Aorta (tissue), 5 donors: ENCODE measurements at regions not wholly inside any gene's neighbourhood (a gene's known extent, or its start where the extent isn't known, plus 50 kb on each side); places are given as distances from the start of the nearest gene placed in this dataset.
"Not testable (repeated sequence)": the region's sequence is repeated elsewhere in the genome, so short reads cannot be mapped to it uniquely, and the experiment has no call there.

Experiments used
- ATAC-seq: fragments of 200-7000 bp; cut with Tn5 transposase; one replicate; pipeline ENCODE4 v1.9.1; 2022; ENCODE audit warnings: moderate library complexity; ENCODE audit not compliant: low FRiP score
- DNase-seq, 2 donors: peaks; one replicate each; pipeline ENCODE4 v3.0.0-alpha.2; 2020
- H3K27ac ChIP-seq, 2 donors: one replicate each; pipeline ENCODE4 v1.5.1; 2013; ENCODE audit warnings: low read length in 2 of 2, mild to moderate bottlenecking in 2 of 2, moderate library complexity in 2 of 2, control low read depth in 1 of 2, inconsistent platforms in 1 of 2, low read depth in 1 of 2
- H3K27me3 ChIP-seq, 2 donors: one replicate each; pipeline ENCODE4 v1.6.1; 2013; ENCODE audit warnings: control low read depth in 1 of 2, low read length in 1 of 2, mild to moderate bottlenecking in 1 of 2, moderate library complexity in 1 of 2; ENCODE audit not compliant: insufficient read depth in 2 of 2, control insufficient read depth in 1 of 2
- H3K36me3 ChIP-seq, 2 donors: one replicate each; pipeline ENCODE4 v1.6.1; 2013; ENCODE audit warnings: control low read depth in 1 of 2, low read length in 1 of 2, mild to moderate bottlenecking in 1 of 2; ENCODE audit not compliant: insufficient read depth in 2 of 2, control insufficient read depth in 1 of 2
- H3K4me1 ChIP-seq, 2 donors: one replicate each; pipeline ENCODE4 v1.6.1; 2013; ENCODE audit warnings: low read length in 2 of 2, control low read depth in 1 of 2, mild to moderate bottlenecking in 1 of 2, moderate library complexity in 1 of 2; ENCODE audit not compliant: insufficient read depth in 2 of 2, control insufficient read depth in 1 of 2
- H3K4me3 ChIP-seq, 2 donors: one replicate each; pipeline ENCODE4 v1.5.1; 2013; ENCODE audit warnings: low read length in 2 of 2, control low read depth in 1 of 2, mild to moderate bottlenecking in 1 of 2
- H3K9me3 ChIP-seq: one replicate; pipeline ENCODE4 v1.6.1; 2013; ENCODE audit warnings: mild to moderate bottlenecking, low read length; ENCODE audit not compliant: control insufficient read depth
- WGBS, 2 donors: extraction: QIAGEN DNeasy Blood & Tissue Kit; methylation state at CpG; one replicate each; pipeline ENCODE4 v1.1.7; 2013; 5-methylcytosine and 5-hydroxymethylcytosine counted together
- intact Hi-C, 2 donors: fragments of 100-400 bp; cut with DNase I; formaldehyde crosslinking; loops; one replicate each; pipeline versions ENCODE4 v1.14.2 to v1.15.0; 2022
- donor health status: healthy with polysubstance abuse.
- donor health status: Bipolar disorder and iron deficiency.
- donor health status: DM: no; HTN: no; CAD: no.
- donor health status: DM: no; HTN: no; CAD: no.
- donor health status: DM: yes; HTN: yes; CAD: no.

DNA sequence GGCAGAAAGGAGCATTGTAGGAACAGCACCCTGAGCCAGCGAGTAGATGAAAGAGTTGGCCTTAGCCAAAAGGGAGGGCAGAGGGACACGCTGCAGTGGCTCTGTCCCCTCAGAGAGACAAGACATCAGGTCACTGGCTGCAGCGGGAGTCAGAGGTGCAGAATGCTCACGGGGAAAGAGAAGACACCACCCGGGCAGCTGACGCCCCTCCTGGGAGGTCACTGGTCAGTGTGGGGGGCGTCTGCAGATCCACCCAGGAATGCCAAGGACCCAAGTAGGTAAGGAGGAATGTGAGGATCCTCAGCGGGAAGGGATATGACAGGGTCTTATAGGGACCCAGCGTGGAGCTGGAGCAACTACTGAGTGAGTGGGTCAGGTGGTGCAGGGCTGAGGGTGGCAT, 923.9 kb downstream of the TUBA3C start:
- not testable (repeated sequence) for H3K27me3 ChIP-seq
- WGBS, 2 donors: 67 to 76% methylated on average over 8 to 9 of the region's 9 CpGs

GRCh38 chr13:18252848-18253247, 928.8 kb downstream of the TUBA3C start:
- H3K4me3 ChIP-seq, intact Hi-C loops, H3K27me3 ChIP-seq, H3K27ac ChIP-seq, H3K36me3 ChIP-seq, DNase-seq, H3K9me3 ChIP-seq, ATAC-seq, H3K4me1 ChIP-seq: not testable (repeated sequence)
- WGBS, 2 donors: 80 to 84% methylated on average over 10 to 12 of the region's 12 CpGs

More for the DNA sequence above, 923.9 kb downstream of the TUBA3C start:
- H3K36me3 ChIP-seq, DNase-seq, ATAC-seq, H3K9me3 ChIP-seq, intact Hi-C loops, H3K4me1 ChIP-seq, H3K27ac ChIP-seq, H3K4me3 ChIP-seq: not testable (repeated sequence)

DNA sequence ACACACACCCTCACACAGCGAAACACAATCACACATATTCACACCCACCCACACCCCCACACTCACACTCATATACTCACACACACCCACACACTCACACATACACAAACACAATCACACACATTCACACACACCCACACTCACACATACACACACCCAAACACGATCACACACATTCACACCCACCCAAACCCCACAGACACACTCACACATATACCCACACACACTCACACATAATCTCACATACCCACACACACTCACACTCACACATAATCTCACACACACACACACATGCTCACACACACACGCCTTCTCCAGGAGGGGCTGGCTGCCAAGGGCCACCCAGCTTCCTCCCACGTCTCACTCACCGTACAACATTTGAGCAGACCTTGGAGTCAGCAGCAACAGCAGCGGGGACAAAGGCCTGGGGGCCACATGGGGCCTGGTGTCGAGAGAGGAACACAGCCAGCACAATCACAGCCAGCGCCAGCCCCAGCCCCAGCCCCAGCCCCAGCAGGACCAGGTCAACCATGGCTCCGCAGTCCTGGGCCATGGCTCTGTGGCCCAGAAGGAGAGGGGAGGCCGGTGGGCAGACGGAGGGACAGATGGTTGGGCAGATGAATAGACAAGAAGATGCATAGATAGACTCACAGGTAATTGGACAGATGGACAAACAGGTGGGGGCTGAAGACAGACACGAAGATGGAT, 932.9 kb downstream of the TUBA3C start:
- DNase-seq, H3K9me3 ChIP-seq, ATAC-seq, H3K27me3 ChIP-seq, H3K4me3 ChIP-seq, H3K36me3 ChIP-seq, H3K4me1 ChIP-seq, H3K27ac ChIP-seq, intact Hi-C loops: not testable (repeated sequence)
- WGBS, 2 donors: 84 to 85% methylated on average over 12 of the region's 12 CpGs

GRCh38 chr13:18240086-18240485, 941.5 kb downstream of the TUBA3C start:
- H3K36me3 ChIP-seq, DNase-seq, H3K27ac ChIP-seq, H3K4me3 ChIP-seq, ATAC-seq, H3K4me1 ChIP-seq, intact Hi-C loops, H3K9me3 ChIP-seq, H3K27me3 ChIP-seq: not testable (repeated sequence)
- WGBS, 2 donors: 63 to 78% methylated on average over 2 to 3 of the region's 3 CpGs

DNA sequence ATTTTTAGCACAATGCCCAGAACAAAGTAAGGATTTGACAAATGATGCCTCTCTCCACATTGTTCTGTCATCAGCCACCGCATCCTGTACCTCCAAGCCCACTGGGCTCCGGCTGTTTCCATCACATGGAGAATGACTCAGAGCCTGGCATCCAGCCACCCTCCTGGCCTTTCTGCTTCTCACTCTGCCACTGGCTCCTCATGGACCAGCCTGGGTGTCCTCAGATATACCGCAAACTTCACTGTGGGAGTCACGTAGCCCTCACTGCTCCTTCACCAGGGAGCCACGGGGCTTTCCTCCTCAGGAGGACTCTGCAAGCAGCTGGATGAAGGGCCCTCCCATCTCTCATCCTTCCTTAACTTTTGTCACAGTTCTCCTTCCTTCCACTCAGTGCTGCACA, 943.0 kb downstream of the TUBA3C start:
- H3K27ac ChIP-seq, H3K27me3 ChIP-seq, H3K9me3 ChIP-seq, H3K4me1 ChIP-seq, ATAC-seq, intact Hi-C loops, H3K36me3 ChIP-seq, H3K4me3 ChIP-seq, DNase-seq: not testable (repeated sequence)
- WGBS, 2 donors: 61 to 66% methylated on average over 5 of the region's 5 CpGs

DNA sequence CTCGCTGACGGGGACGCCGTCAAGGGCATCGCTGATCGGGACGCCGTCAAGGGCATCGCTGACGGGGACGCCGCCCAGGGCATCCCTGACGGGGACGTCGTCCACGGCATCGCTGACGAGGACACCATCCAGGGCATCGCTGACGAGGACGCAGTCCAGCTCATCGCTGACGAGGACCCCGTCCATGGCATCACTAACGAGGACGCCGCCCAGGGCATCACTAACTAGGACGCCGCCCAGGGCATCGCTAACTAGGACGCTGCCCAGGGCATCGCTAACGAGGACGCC, 945.2 kb downstream of the TUBA3C start:
- 94 to 95% methylated on average over 34 of the region's 34 CpGs for WGBS, 2 donors
- ATAC-seq (peak; percentile 56), DNase-seq (no peak)
- intact Hi-C loops: no loop called here
- Histone ChIP-seq H3K27ac (no peak overlapping the region), H3K27me3 (no peaks in the 10 kb centered on the region), H3K4me1 (no peaks in the 10 kb centered on the region), H3K4me3 (no peak overlapping the region), H3K9me3 (no peaks in the 10 kb centered on the region), H3K36me3 (no peaks in the 10 kb centered on the region)

DNA sequence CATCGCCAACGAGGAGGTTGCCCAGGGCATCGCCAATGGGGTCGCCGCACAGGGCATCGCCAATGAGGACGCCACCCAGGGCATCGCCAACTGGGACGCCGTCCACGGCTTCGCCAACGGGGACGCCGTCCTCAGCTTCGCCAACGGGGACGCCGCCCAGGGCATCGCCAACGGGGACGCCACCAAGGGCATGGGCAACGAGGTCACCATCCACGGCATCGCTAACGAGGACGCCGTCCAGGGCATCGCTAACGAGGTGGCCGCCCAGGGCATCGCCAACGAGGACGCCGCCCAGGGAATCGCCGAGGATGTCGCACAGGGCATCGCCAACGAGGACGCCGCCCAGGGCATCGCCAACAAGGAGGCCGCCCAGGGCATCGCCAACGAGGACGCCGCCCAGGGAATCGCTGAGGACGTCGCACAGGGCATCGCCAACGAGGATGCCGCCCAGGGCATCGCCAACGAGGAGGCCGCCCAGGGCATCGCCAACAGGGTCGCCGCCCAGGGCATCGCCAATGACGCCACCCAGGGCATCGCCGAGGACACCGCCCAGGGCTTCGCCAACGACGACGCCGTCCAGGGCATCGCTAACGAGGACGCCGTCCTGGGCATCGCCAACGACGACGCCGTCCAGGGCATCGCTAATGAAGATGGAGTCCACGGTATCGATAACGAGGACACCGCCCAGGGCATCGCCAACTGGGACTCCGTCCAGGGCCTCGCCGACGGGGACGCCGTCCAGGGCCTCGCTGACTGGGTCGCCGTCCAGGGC, 945.7 kb downstream of the TUBA3C start:
- Histone ChIP-seq H3K27ac (no peak overlapping the region), H3K4me1 (no peaks in the 10 kb centered on the region), H3K27me3 (no peaks in the 10 kb centered on the region), H3K4me3 (no peak overlapping the region), H3K9me3 (no peaks in the 10 kb centered on the region), H3K36me3 (no peaks in the 10 kb centered on the region)
- 97% methylated on average over 94 of the region's 94 CpGs for WGBS, 2 donors
- intact Hi-C loops: no loop called here
- DNase-seq: no peak
- peak; percentile 36 for ATAC-seq

DNA sequence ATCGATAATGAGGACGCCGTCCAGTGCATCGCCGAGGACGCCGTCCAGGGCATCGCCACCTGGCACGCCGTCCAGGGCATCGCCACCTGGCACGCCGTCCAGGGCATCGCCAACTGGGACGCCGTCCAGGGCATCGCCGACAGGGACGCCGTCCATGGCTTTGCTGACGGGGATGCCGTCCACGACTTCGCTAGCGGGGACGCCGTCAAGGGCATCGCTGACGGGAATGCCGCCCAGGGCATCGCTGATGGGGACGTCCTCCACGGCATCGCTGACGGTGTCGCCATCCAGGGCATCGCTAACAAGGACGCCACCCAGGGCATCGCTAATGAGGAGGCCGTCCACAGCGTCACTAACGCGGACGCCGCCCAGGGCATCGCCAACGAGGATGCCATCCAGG, 946.5 kb downstream of the TUBA3C start:
- Histone ChIP-seq H3K27me3 (no peaks in the 10 kb centered on the region), H3K27ac (no peak overlapping the region), H3K9me3 (no peaks in the 10 kb centered on the region), H3K36me3 (no peaks in the 10 kb centered on the region), H3K4me1 (no peaks in the 10 kb centered on the region), H3K4me3 (no peak overlapping the region)
- DNase-seq (no peak), ATAC-seq (peak; percentile 70)
- 97% methylated on average over 47 of the region's 47 CpGs for WGBS, 2 donors
- intact Hi-C loops: no loop called here

DNA sequence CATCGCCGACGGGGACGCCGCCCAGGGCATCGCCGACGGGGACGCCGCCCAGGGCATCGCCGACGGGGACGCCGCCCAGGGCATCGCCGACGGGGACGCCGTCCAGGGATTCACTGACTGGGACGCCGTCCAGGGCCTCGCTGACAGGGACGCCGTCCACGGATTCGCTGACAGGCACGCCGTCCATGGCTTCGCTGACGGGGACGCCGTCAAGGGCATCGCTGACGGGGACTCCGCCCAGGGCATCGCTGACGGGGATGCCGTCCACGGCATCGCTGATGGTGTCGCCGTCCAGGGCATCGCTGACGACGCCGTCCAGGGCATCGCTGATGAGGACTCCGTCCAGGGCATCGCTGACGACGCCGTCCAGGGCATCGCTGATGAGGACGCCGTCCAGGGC, 947.2 kb downstream of the TUBA3C start:
- DNase-seq, H3K4me1 ChIP-seq, H3K4me3 ChIP-seq, H3K9me3 ChIP-seq, H3K36me3 ChIP-seq, H3K27me3 ChIP-seq, intact Hi-C loops, H3K27ac ChIP-seq: not testable (repeated sequence)
- ATAC-seq: peak; percentile 59
- 96 to 97% methylated on average over 54 to 56 of the region's 56 CpGs for WGBS, 2 donors
